Calu3 (cell line): ENCODE measurements at regions not wholly inside any gene's neighbourhood (a gene's known extent, or its start where the extent isn't known, plus 50 kb on each side); places are given as distances from the start of the nearest gene placed in this dataset.

Source experiments
- BruUV-seq: library from RNA; stranded (reverse); fragments of 400-500 nt; replicated peaks from 2 replicates; lab custom pipeline; 2021; lab: Mats Ljungman, UMichigan
- CTCF ChIA-PET: fragments of 300-600 bp; sonication (Branson Sonifier 250); formaldehyde crosslinking; loops from one replicate; lab custom pipeline; 2022; ENCODE audit warnings: antibody characterized with exemption; lab: Charles Lee
- DNase-seq: peaks from one replicate; pipeline ENCODE4 v3.0.0; 2022
- H3K27ac Mint-ChIP-seq: one replicate; pipeline ENCODE4 v1.8.0; 2022; ENCODE audit warnings: mixed read lengths; ENCODE audit not compliant: unreplicated experiment
- H3K27me3 Mint-ChIP-seq: one replicate; pipeline ENCODE4 v1.8.0; 2022; ENCODE audit warnings: mixed read lengths; ENCODE audit not compliant: unreplicated experiment
- H3K36me3 Mint-ChIP-seq: one replicate; pipeline ENCODE4 v1.8.0; 2022; ENCODE audit warnings: mild to moderate bottlenecking, moderate library complexity, mixed read lengths; ENCODE audit not compliant: insufficient read depth, unreplicated experiment
- H3K4me1 Mint-ChIP-seq: one replicate; pipeline ENCODE4 v1.8.0; 2022; ENCODE audit warnings: mild to moderate bottlenecking, low read depth, mixed read lengths; ENCODE audit not compliant: unreplicated experiment
- H3K4me3 Mint-ChIP-seq: one replicate; pipeline ENCODE4 v1.8.0; 2022; ENCODE audit warnings: mild to moderate bottlenecking, low read depth, moderate library complexity, mixed read lengths; ENCODE audit not compliant: unreplicated experiment
- H3K9me3 Mint-ChIP-seq: one replicate; pipeline ENCODE4 v1.8.0; 2022; ENCODE audit warnings: low read depth, mixed read lengths; ENCODE audit not compliant: unreplicated experiment
- CTCF ChIP-seq: fragments of 200-600 bp; IDR thresholded peaks from one replicate; pipeline ENCODE4 v1.8.0; 2022; ENCODE audit warnings: antibody characterized with exemption; ENCODE audit not compliant: unreplicated experiment
- intact Hi-C: fragments of 100-400 bp; cut with micrococcal nuclease; formaldehyde crosslinking; loops from one replicate; pipeline ENCODE4 v1.10.0; 2022; ENCODE audit not compliant: unreplicated experiment

GRCh38 chr4:164326056-164326455 lies 427.9 kb upstream of the SMIM31 start:
- no peaks in the 10 kb centered on the region for H3K9me3 Mint-ChIP-seq
- no peaks in the 10 kb centered on the region for H3K4me1 Mint-ChIP-seq
- H3K27me3 Mint-ChIP-seq, result no peaks in the 10 kb centered on the region
- intact Hi-C loops, result no loop called here
- no peak for DNase-seq
- CTCF ChIA-PET, result no interaction called here
- no peak overlapping the region for H3K4me3 Mint-ChIP-seq
- H3K36me3 Mint-ChIP-seq, result no peaks in the 10 kb centered on the region
- no peak overlapping the region for H3K27ac Mint-ChIP-seq
- no peak for TF ChIP-seq CTCF
- no TSS peak for BruUV-seq

- CTCF ChIA-PET, result no interaction called here
- Mint-ChIP-seq H3K36me3 (peaks cover 5% of the 10 kb centered on the region), H3K27me3 (no peaks in the 10 kb centered on the region), H3K27ac (no peak overlapping the region), H3K4me3 (no peak overlapping the region), H3K9me3 (no peaks in the 10 kb centered on the region), H3K4me1 (no peaks in the 10 kb centered on the region)
- intact Hi-C loops, result no loop called here
- no TSS peak for BruUV-seq
- no peak for TF ChIP-seq CTCF
- DNase-seq, result no peak
Measured at GRCh38 chr4:164337219-164337944, 416.5 kb upstream of the SMIM31 start.

GRCh38 chr4:164343472-164343976 lies 410.4 kb upstream of the SMIM31 start:
- intact Hi-C loops, result no loop called here

GRCh38 chr4:164345756-164346155 lies 408.2 kb upstream of the SMIM31 start:
- no peak overlapping the region for H3K27ac Mint-ChIP-seq
- DNase-seq, result no peak
- no peaks in the 10 kb centered on the region for H3K36me3 Mint-ChIP-seq
- no peak for TF ChIP-seq CTCF
- no peak overlapping the region for H3K4me3 Mint-ChIP-seq
- intact Hi-C loops, result no loop called here
- no TSS peak for BruUV-seq
- no peaks in the 10 kb centered on the region for H3K9me3 Mint-ChIP-seq
- H3K4me1 Mint-ChIP-seq, result no peaks in the 10 kb centered on the region
- no peaks in the 10 kb centered on the region for H3K27me3 Mint-ChIP-seq
- CTCF ChIA-PET, result interaction anchor here (0.6 to 0.8 kb wide), 2 partner anchors 24 to 93 kb away, joined by 3 to 5 read pairs; no protein-coding TSS in a partner anchor

More at GRCh38 chr4:164343472-164343976, 410.4 kb upstream of the SMIM31 start:
- no peaks in the 10 kb centered on the region for H3K27me3 Mint-ChIP-seq
- no peaks in the 10 kb centered on the region for H3K4me1 Mint-ChIP-seq
- CTCF ChIA-PET, result no interaction called here
- H3K4me3 Mint-ChIP-seq, result no peak overlapping the region
- no peak for TF ChIP-seq CTCF
- no peaks in the 10 kb centered on the region for H3K9me3 Mint-ChIP-seq
- no peak overlapping the region for H3K27ac Mint-ChIP-seq
- no TSS peak for BruUV-seq
- DNase-seq, result no peak
- H3K36me3 Mint-ChIP-seq, result no peaks in the 10 kb centered on the region
